GM18873 (cell line): ENCODE measurements at regions not wholly inside any gene's neighbourhood (a gene's known extent, or its start where the extent isn't known, plus 50 kb on each side); places are given as distances from the start of the nearest gene placed in this dataset.

Experiments
- ATAC-seq: cut with Tn5 transposase; IDR thresholded peaks from one replicate; pipeline ENCODE4 v1.9.1; 2021; ENCODE audit warnings: mild to moderate bottlenecking, moderate library complexity, moderate number of reproducible peaks; ENCODE audit not compliant: unreplicated experiment, low FRiP score

DNA sequence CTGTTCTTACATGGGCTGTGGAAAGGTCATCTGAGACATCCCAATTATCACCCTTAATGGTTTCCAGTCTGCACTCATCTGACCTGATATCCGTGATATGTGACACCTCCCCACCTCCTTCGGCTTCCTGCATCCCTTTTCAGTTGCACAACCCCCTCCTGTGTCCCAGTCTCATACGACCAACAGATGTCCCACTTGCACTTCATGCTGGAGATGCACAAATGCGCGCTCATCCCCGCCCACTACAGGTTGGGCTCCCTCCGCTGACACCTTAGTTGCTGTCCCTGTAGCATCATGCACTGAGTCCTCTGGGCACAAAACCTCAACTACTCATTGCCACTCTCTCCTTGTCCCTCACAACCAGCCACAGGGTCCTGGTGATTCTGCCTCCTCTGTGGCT is 94.4 kb downstream of the MIS18A start:
- ATAC-seq = no peak

DNA sequence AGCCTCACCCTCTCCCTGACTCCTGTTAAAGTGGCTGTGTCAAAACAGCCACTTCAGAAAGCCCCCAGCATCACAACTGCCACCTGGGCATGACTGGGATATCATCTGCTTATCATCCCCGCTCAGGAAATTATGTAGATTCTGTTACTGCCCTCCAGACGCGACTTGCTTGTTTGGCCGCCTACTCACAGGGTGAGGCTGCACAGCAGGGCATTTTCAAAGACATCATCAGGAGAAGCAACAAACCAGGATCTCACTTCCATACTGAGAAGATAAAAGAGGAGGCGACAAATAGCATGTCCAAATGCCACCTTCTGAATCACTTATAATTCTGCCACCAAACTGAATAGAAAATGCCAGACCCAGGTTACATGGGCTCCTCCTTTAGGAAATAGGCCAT is 94.8 kb downstream of the MIS18A start:
- ATAC-seq = no peak

- ATAC-seq = no peak
These were observed 95.5 kb downstream of the MIS18A start for GRCh38 chr21:32183396-32183795.

- no peak for ATAC-seq
These were observed 96.4 kb downstream of the MIS18A start for GRCh38 chr21:32182449-32182848.

DNA sequence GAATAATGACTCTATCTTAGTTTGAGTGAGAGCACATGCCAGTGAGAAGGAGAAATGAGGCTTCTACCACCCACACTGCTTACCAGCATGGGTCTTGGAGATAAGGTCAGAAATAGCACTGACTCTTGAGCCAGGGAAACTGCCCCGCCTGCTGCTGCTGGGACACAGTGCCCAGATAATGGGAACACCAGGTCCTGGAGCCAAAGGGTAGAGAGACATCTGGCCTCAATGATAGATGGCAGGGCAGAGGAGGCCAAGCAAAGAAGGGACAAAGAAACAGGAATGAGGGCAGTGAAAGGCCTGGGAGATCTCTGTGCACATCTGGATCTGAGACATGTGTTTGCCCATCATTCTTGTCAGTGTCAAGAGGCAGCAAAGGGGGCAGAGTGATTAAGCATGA is 97.4 kb downstream of the MIS18A start:
- no peak for ATAC-seq

DNA sequence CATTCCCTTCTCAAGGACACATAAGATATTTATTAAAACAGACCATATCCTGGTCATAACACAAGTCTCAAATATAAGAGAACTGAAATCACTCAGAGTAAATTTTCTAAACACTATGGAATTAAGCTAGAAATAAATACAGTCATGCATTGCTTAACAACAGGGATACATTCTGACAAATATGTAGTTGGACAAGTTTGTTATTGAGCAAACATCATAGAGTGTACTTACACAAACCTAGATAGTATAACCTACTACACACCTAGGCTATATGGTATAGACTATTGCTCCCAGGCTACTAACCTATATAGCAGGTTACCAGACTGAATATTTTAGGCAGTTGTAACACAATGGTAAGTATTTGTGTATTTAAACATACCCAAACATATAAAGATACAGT is 104.0 kb downstream of the MIS18A start:
- ATAC-seq = no peak

GRCh38 chr21:32173121-32173724 is 105.6 kb downstream of the MIS18A start:
- no peak for ATAC-seq

DNA sequence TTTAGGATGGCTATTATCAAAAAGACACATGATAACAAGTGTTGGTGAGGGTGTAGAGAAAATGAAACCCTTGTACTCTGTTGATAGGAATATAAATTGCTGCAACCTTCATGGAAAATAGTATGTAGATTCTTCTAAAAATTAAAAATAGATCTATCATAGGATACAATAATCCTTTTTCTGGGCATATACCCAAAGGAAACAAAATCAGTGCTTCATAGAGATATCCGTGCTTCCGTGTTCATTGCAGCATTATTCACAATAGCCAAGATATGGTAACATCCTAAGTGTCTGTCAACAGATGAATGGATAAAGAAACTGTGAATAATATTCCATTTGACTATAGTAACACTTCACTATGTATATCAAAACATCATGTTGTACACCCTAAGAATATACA is 106.7 kb downstream of the MIS18A start:
- ATAC-seq = no peak

GRCh38 chr21:32167513-32167912 is 111.3 kb downstream of the MIS18A start:
- ATAC-seq = no peak

- ATAC-seq = no peak
These were observed 115.5 kb downstream of the MIS18A start for GRCh38 chr21:32163386-32163785.

DNA sequence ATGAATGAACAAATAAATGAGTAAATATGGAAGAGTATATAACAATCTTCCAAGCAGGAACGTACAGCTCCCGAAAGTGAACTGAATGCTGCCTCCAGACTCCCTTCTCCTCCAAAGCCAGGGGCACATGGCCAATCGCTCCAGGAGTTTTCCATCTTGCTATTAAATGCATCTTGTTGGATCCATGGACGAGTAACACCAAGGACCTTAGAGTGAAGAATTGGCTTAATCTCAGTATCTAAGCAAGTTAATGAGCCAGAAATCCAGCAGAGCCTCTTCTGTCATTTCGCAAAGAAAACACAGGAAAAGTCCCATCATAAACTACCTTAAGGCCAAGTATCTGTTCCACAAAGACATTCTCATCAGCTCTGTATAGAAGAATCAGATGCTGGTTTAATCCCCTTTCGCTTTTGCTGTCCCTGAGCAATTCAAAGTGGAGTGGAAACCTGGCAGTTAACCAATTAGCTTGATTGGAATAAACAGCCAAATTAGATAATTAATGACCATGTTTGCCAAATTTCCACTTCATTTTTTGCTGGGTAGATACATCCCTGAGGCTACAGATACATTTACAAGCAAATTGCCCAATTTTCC is 116.0 kb downstream of the MIS18A start:
- no peak for ATAC-seq

DNA sequence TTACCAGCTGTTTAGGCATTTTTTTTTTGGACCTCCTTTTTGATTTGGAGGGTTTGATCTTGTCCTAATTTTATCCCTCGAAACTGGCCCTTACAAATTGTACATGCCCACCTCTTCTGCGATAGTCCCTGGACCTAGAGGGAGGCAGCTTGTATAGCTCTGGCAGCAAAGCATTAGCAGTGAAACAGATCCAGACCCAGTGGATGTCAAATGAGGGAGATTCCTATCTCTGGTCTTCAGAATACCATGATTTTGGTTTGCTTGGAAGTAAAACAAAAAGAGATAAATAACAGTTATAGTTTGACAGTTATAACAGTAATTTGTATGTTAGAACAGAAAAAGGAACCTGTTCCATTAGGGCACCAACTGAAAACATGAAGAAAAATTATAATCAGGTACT is 123.6 kb downstream of the MIS18A start:
- ATAC-seq = no peak

- no peak for ATAC-seq
These were observed 131.8 kb downstream of the MIS18A start for GRCh38 chr21:32147041-32147440.

DNA sequence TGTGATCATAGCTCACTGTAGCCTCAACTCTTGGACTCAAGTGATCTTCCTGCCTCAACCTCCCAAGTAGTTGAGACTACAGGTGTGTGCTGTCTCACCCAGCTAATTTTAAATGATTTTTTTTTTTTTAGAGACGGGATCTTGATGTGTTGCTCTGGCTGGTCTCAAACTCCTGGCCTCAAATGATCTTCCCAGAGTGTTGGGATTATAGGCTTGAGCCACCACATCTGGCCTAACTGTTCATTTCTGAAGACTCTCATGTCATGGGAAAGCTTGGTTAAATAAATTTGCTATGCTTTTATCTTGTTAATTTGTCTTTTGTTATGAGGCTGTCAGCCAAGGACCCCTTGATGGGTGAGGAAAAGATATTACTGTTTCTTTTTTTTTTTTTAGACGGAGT is 134.0 kb downstream of the MIS18A start:
- ATAC-seq = no peak

GRCh38 chr21:32143241-32143939 is 135.5 kb downstream of the MIS18A start:
- ATAC-seq = no peak

DNA sequence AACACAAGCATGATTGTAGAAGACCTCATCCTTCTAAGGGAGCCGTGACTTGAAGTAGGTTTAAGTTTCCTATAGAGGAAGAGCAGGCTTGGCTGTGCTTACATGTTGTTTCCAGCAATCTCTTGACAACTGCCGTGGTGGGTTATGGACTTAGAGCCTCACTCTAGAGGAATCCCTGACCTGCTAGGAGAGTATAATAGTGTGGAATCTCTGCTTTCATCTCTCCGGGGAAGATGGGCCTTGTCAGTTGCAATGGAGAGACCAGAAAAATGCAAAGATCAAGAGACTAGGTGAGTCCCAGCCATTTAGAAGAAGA is 137.6 kb downstream of the MIS18A start:
- no peak for ATAC-seq

DNA sequence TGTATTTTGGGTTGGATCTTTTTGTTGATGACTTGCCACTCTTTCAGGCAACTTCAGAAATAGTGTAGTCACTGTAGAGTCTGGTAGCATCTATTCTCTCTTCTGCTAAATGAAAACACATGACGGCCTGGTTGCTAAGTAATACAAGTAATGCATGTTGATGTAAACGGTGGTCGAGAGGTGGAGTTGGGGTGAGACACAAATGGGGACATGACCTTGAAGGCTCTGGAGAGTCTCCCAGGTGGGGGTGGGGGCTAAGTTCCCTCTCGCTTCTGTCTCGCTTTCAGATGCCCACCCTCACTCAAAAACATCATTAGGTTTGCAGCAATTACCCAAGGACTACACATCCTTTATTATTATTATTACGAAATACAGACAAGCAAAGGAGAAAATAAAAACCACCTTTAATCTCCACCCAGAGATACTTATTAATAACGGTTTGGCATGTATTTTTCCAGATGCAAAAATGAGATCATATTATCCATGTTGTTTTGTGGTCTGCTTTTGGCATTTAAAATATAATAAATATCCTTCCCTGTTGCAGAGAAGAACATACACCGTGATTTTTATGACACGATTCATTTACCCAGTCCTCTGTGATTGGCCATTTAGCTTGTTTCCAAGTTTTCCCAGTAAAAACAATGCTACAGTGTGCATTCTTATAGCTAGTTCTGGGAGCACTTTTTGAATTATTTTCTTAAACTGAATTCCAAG is 138.1 kb downstream of the MIS18A start:
- ATAC-seq = no peak

GRCh38 chr21:32140151-32140550 is 138.7 kb downstream of the MIS18A start:
- no peak for ATAC-seq

- ATAC-seq = no peak
These were observed 140.2 kb downstream of the MIS18A start for GRCh38 chr21:32138658-32139057.

GRCh38 chr21:32137931-32138330 is 140.9 kb downstream of the MIS18A start:
- no peak for ATAC-seq

DNA sequence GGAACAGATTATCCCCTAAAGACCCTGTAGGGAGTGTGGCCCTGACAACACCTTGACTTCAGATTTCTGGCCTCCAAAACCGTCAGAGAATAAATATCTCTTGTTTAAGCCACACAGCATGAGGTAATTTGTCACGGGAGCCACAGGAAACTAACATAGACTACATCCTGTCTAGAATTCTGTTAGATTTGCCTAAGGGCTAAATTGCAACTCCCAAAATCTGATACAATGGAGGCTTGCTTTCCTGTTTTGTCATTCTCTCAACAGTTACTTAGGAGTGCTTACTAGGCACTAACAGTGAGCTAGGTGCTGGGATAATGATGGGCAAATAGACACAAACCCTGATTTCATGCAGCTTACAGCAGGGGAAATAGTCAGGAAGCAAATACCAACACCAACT is 141.6 kb downstream of the MIS18A start:
- ATAC-seq = no peak

DNA sequence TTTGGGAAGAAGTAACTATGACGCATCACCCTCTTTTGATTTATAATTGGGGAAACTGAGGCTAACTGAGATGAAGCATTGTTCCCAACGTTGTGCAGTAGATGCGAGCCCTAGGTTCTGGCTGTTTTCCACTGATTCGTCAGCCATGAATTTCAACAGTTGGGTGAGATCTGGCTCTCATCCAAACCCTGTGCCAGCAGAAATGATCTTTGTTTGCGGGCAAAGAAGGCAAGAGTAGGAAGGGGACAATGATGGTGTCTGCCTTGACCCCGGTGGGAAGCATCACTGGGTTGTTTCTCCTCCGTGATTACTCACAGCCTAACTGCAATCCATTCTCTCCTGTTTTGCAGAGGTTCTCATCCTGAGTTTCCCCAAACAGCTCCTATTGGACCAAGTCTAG is 142.3 kb downstream of the MIS18A start:
- ATAC-seq = no peak
